ENCODE measurements at regions not wholly inside any gene's neighbourhood (a gene's known extent, or its start where the extent isn't known, plus 50 kb on each side); places are given as distances from the start of the nearest gene placed in this dataset.

DNA sequence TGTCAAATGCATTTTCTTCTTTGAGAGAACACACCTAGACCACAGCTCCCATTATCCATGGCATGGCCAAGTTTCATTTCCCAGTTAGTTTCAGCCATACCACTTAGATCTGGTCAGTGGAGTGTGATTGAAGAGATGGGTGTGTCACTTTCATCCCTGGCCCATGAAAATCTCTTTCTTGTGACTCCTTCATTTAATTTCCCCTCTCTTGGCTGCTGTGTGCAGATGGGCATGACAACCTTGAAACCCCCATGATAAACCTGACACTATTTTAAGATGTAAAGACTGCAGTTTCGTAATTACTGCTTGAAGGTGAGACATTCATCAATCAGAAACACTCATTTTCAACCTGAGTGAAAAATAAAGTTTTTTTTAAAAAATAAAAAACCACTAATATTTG lies 284.9 kb downstream of the IL15 start:
- TF ChIP-seq POLR2A (IDR thresholded peaks at IDR 0.05; ENCODE audit: low read length) (no peak), GATA1 (IDR thresholded peaks at IDR 0.05; ENCODE audit: low read depth, low read length) (no peak)
